ENCODE measurements at regions not wholly inside any gene's neighbourhood (a gene's known extent, or its start where the extent isn't known, plus 50 kb on each side); places are given as distances from the start of the nearest gene placed in this dataset.

DNA sequence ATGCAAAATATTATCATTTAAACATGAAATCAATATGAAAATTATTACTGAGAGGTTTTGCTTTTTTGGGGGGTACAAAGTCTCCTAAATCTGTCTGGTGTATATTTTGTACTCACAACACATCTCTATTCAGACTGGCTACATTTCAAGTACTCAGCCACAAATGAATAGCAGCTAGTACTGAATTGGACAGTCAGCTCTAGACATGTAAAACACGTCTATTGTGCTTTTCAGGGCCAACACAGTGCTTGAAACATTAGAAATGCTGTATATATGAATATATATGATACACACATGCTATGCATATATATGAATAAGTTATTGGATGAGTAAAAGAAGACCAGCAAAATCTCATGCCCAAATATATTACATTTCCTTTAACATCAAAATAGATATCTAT lies 103.8 kb upstream of the CFAP20DC start:
- TF ChIP-seq POLR2AphosphoS5 (IDR thresholded peaks at IDR 0.05; ENCODE audit: low read depth, low read length) (no peak), TAF1 (IDR thresholded peaks at IDR 0.05; ENCODE audit: low read depth, low read length) (no peak), PAX5 (IDR thresholded peaks at IDR 0.05; ENCODE audit: insufficient read depth, low read length, severe bottlenecking) (no peak)

Data from GM12891 (cell line).